Left renal pelvis (tissue), 4 donors: ENCODE measurements at regions not wholly inside any gene's neighbourhood (a gene's known extent, or its start where the extent isn't known, plus 50 kb on each side); places are given as distances from the start of the nearest gene placed in this dataset.

Experiments used
- DNase-seq, 4 donors: peaks; one replicate each; pipeline ENCODE4 v3.0.0-alpha.2; 2013; ENCODE audit warnings: low read depth in 4 of 4, low spot score in 3 of 4

DNA sequence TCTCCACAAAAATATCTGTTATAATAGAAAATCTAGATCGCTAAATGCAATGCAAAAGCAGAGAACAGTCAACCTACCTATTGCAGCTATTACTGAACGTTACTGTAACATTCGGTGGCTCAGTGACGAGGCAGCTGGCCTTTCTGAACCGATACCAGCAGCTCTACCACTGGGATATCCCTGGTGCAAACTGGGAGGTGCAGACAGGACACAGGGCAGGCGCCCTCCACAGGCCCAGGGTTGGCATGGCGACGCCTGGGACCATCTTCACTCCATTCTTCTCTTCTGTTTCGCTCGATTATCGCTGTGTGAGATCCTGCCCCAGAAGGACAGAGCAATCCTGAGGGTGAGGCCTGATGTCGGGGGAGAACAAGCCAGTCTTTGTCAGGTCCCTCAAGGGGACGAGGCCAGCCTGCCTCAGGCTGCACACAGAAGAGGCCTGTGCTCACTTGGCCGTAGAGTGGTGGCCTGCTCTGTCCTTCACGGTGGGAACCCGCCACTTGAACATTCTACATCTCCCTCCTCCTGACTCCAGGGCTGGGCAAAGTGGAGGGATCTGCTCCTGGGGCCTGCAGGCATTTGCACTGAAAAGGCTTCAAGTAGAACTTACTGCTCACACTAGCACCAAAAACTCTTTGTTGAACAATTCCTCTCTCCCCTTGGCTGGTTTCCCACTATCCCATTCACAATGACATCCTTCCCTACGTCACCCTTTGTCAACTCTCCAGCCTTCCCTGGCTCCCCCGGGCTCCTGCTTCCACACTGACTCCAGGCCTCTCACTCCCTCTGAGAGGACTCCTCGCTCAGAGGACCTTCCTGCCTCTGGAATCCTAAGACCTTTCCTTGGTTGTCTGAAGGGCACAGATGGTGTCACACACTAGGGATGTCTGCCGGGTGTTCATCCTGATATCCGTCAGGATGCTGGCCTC lies 49.7 kb downstream of the CYRIA start:
- no peak for DNase-seq

- DNase-seq, result no peak
Measured at GRCh38 chr2:16615246-16615645, 50.4 kb downstream of the CYRIA start.

DNA sequence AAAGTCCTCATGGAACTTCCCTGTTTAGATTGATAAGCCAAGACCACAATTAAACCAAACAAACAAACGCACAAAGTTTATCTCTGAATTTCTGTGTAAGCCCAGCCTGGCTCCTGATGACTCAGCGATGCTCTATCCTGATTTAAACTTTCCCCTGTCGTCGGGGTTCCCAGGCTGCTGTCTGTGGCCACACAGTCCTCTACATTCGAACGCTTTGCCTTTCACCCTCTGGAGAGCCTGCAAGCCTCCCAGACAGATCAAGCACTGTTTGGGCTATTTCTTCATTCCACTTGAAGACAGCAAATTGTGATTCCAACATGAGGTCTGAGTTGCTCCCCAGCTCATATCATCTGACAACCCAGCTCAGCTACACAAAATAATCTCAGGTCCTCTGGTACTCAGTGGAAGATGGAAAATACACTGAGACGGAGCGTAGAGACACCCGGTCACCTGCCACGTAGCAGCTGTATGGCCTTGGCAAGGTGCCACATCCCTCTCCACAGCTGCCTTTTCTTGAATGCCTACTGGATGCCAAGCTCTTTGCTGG lies 51.2 kb downstream of the CYRIA start:
- DNase-seq, result no peak

DNA sequence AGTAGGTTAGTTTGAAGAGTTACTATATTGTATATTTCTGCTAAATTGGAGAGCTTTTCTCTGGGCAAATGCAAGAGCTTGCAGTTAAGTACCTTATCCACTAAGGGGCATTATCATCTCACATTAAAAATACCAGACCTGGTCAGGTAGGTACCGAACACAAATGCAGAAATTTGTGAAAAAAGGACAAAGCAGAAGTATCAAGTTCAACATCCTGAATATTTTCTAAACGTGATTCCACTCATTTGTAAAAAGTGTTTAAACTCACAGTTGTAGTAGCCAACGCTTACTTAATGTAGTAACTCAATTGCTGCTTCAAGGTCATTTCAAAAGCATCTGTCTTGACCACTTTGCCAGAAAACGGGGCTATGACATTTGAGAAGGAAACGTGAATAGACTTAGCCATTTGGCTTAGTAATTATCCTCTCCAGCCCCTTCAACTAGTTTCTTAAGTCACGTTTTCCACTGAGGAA lies 52.1 kb downstream of the CYRIA start:
- DNase-seq, result no peak

- DNase-seq, result no peak
Measured at GRCh38 chr2:16612490-16612889, 53.1 kb downstream of the CYRIA start.

- no peak for DNase-seq
Measured at GRCh38 chr2:16609786-16610185, 55.8 kb downstream of the CYRIA start.

DNA sequence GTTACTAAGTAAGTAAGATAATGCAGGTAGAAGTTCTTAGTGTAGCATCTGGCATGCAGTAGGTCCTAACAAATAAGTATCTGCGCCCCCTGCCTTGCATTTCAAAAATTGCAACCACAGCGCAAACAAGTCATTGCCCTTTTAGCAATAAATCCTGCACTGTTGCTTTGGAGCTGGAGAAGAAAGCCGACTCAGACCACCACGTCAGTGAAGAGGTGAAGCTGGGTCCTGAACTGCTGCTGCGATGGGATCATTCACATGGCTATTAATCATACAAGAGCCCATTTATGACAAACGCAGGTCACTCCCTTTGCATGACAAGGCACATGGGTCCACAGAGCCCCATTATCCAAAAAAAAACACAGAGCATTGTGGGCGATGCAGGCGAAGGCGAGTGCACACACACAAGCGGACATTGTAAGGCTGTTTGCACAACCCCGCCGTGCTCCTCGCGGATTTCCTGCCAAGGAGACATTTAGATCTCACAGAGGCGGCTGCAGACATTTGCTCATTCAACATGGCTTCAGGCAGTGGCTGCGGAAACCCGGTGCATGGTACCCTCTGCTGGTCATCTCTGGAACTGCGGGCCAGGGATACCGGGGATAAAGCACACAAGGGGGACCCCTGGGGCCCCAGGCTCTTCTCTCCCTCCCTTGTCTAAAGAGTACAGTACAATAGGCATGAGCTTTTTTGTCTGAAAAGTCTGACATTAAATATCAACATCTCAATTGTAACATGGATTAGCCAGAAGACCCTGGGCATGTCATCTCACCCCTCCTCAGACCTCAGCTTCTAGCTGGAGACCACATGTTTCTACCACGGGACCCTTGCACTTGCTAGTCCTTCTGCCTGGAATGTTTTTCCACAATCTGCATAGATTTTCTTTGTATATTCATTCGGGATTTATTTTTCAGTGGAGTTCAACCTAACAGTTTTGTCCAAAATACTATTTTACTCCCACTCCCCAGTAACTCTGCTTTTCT lies 56.7 kb downstream of the CYRIA start:
- DNase-seq, result peak; percentile 74 to 82 (median 79)

- DNase-seq, result no peak
Measured at GRCh38 chr2:16607301-16607700, 58.3 kb downstream of the CYRIA start.

- DNase-seq, result no peak
Measured at GRCh38 chr2:16604236-16604635, 61.4 kb downstream of the CYRIA start.

GRCh38 chr2:16591370-16591933 lies 74.2 kb downstream of the CYRIA start:
- no peak for DNase-seq

GRCh38 chr2:16589465-16589864 lies 76.2 kb downstream of the CYRIA start:
- no peak for DNase-seq

- DNase-seq, result no peak
Measured at GRCh38 chr2:16588565-16588964, 77.1 kb downstream of the CYRIA start.

- no peak for DNase-seq
Measured at GRCh38 chr2:16587601-16588000, 78.0 kb downstream of the CYRIA start.

DNA sequence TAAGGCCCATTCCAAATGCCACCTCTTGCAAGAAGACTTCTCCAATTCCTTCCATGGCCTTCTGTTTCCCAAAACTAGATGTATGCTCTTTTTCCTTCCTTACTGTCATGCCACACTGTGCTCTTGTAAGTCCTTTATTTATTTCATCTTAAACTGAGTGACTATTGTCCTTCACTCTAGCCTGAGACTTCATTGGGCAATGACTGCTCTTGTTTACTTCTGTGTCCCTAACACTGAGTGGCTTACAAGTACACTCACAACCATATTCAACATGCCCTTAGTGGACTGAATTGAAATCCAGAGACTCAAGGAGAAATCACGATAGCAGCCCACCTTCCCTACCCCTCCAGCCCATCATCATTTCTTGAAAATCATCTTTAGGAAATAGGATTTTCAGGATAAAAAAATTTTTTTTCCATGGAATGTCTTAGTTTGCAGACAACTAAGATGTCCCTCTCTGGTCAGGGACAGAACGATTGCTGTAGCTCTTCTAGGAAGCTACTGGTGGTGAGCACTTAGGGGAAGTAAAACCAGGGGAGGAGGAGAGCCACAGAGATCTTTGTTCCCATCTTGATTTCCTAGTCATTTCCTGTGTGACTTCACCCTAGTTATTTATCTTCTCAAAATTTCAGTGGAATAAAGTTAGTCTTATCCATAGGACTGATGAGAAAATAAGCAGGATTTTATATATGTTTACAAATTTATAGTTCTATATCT lies 80.7 kb downstream of the CYRIA start:
- no peak for DNase-seq

DNA sequence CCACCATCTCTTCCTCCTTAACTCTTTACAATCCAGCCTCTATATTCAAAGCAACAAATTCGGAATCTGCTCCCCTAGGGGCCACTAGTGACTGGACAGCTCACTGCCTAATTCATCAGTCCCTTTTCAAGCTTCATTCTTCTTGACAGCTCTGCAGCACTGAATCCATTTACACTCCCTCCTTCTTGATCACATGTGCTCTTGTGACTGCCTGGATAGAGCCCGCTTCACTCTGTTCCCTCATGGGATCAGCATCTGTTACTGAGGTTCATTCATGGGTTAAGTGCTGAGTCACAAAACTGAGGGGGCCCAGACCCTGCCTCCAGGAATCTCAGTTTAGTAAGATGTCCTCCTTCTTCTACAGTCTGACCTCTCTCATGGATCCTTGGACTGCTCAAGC lies 81.5 kb downstream of the CYRIA start:
- DNase-seq, result no peak

DNA sequence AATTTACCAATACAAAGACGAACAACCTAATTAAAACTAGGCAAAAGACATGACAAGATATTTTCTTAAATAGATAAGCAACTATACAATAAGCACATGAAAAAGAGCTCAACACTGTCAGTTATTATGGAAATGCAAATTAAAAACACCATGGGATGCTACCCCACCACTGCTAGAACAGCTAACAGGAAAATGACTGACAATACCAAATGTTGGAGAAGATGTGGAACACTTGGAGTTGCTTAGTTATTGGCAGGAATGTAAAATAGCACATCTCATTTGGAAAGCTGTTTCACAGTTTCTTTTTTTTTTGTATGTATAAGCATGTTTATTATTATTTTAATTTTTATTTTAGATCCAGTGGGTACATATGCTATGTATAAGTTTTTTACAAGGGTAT lies 84.4 kb downstream of the CYRIA start:
- no peak for DNase-seq

DNA sequence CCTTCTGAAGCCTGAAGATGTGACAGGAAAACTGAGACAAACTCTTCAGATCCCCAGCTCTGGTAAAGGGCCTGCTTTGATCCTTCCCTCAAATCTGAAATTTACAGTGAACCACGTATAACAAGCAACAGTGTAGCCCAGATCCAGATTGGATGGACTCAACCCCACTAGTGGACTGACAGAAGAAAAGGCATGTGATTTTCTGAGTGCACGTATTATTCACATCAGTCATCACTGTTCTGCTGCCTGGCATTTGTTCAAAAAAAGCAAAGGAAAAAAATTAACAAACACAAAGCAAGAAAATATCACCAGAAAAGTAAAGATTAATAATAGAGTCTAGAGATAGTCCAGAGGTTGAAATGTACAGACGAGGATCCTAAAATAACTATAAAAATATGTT lies 87.6 kb downstream of the CYRIA start:
- DNase-seq, result no peak

GRCh38 chr2:16570516-16570915 lies 95.1 kb downstream of the CYRIA start:
- DNase-seq, result no peak

- peak in 2 of 4 donors; percentile 44 to 75 for DNase-seq
Measured at GRCh38 chr2:16568998-16569784, 96.4 kb downstream of the CYRIA start.
